ENCODE measurements at regions not wholly inside any gene's neighbourhood (a gene's known extent, or its start where the extent isn't known, plus 50 kb on each side); places are given as distances from the start of the nearest gene placed in this dataset.

DNA sequence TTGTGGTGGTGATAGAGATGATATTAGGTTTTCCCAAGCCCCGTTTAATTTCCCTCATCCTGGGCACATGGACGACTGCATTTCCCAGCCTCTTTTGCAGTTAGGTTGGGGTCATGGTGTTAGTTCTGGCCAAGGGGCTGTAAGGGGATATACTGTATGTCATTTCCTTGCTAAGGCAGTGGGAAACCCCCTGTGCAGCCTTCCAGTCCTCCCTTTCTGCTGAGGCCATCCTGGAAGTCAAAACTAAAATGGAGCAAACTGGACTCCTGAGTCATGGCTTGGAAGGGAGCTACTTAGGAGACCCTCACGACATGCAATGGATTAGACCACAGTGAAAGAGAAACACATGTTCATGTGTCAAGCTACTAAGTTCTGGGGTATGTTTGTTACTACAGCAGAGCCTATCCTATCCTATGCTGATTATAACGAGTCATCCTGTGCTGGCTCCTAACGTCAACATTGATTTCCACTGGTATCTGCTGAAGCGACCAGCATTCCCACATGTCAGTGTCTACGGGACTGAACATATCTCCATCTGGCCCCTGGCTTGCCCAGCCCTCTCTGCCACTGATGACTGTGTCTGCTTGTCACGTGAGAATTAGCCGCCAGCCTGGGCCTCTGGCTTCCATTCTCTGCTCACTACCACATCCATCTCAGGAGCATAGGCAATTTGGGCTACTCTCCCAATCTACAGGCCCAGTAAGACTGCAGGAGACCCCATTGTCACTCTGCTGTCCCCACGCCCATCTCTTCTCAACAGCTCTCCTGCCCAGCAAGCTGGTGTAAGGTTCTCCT, 85.6 kb upstream of the MEF2A start:
- H2AFZ ChIP-seq (replicated peaks) = no peak overlapping the region
- no peak for TF ChIP-seq EZH2phosphoT487 (IDR thresholded peaks at IDR 0.05)
- TF ChIP-seq EZH2 (IDR thresholded peaks at IDR 0.05) = no peak
- TF ChIP-seq, protein P1, sequence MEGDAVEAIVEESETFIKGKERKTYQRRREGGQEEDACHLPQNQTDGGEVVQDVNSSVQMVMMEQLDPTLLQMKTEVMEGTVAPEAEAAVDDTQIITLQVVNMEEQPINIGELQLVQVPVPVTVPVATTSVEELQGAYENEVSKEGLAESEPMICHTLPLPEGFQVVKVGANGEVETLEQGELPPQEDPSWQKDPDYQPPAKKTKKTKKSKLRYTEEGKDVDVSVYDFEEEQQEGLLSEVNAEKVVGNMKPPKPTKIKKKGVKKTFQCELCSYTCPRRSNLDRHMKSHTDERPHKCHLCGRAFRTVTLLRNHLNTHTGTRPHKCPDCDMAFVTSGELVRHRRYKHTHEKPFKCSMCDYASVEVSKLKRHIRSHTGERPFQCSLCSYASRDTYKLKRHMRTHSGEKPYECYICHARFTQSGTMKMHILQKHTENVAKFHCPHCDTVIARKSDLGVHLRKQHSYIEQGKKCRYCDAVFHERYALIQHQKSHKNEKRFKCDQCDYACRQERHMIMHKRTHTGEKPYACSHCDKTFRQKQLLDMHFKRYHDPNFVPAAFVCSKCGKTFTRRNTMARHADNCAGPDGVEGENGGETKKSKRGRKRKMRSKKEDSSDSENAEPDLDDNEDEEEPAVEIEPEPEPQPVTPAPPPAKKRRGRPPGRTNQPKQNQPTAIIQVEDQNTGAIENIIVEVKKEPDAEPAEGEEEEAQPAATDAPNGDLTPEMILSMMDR (IDR thresholded peaks at IDR 0.05) = no peak
- no peak overlapping the region for H3K27ac ChIP-seq
- no peaks in the 10 kb centered on the region for H3K9me3 ChIP-seq (ENCODE audit: low read depth)
- DNase-seq (ENCODE audit: low spot score) = no peak
- Mint-ChIP-seq H3K9me3 (peaks cover 5% of the 10 kb centered on the region), H3K27ac (no peak overlapping the region), H3K4me3 (no peak overlapping the region), H3K36me3 (no peaks in the 10 kb centered on the region), H3K27me3 (ENCODE audit: insufficient read depth, low read depth) (no peaks in the 10 kb centered on the region), H3K4me1 (peaks cover 9% of the 10 kb centered on the region)
- no peaks in the 10 kb centered on the region for H3F3A ChIP-seq (ENCODE audit: low read depth)
- H3K79me2 ChIP-seq (ENCODE audit: low read depth) = no peaks in the 10 kb centered on the region
- H3K4me2 ChIP-seq = no peak overlapping the region
- peaks cover 8% of the 10 kb centered on the region for H3K4me1 ChIP-seq
- H3K27me3 ChIP-seq = no peaks in the 10 kb centered on the region
- H3K36me3 ChIP-seq = no peaks in the 10 kb centered on the region
- no peak overlapping the region for H3K4me3 ChIP-seq
- H3K9ac ChIP-seq = no peak overlapping the region
- H4K20me1 ChIP-seq (ENCODE audit: low read depth) = no peaks in the 10 kb centered on the region

DNA sequence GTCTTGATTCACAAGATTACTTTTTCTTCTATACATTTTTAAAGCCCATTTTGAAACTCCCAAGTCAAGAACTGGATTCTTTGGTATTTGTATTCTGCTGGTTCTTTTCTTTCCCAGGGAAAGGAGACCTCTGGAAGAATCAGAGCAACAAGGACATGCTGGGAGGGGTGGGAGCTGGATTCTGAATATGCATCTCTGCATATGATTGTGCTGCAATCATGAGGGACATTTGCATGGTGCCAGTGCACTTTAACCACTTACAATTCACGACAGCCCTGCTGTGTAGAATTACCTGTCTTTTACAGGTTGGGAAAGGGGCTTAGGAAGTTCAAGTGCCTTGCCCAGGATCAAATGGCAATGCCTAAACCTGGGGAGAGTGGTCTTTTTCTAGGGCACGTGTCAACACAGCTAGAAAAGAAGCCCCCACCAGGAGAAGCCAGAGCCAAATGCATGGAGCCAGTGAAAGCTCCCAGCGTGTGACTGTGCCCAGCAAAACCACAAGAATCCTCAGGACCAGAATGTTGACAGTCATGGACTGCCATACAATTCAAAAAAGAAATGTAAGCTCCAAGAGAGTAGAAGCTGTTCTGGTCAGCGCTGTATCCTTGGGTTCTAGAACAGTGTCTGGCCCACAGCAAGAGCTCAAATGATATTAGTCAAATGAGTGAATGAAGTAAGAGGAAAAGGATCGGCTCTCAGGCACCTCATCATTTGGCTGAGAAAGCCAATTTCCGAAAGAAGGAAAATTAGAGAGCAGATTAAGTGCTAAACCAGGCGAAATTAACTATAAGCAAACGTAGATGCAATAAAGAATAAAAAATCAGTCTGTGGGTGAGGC, 84.5 kb upstream of the MEF2A start:
- no peaks in the 10 kb centered on the region for H3K79me2 ChIP-seq (ENCODE audit: low read depth)
- H3K4me1 ChIP-seq = peaks cover 10% of the 10 kb centered on the region
- Mint-ChIP-seq H3K27me3 (ENCODE audit: insufficient read depth, low read depth) (no peaks in the 10 kb centered on the region), H3K4me1 (peaks cover 14% of the 10 kb centered on the region), H3K4me3 (no peak overlapping the region), H3K36me3 (no peaks in the 10 kb centered on the region), H3K27ac (no peak overlapping the region), H3K9me3 (peaks cover 5% of the 10 kb centered on the region)
- no peaks in the 10 kb centered on the region for H3K9me3 ChIP-seq (ENCODE audit: low read depth)
- H3F3A ChIP-seq (ENCODE audit: low read depth) = no peaks in the 10 kb centered on the region
- DNase-seq (ENCODE audit: low spot score) = no peak
- H3K27me3 ChIP-seq = peaks cover 6% of the 10 kb centered on the region
- no peak overlapping the region for H3K9ac ChIP-seq
- H4K20me1 ChIP-seq (ENCODE audit: low read depth) = no peaks in the 10 kb centered on the region
- H3K36me3 ChIP-seq = no peaks in the 10 kb centered on the region
- TF ChIP-seq EZH2 (IDR thresholded peaks at IDR 0.05) = no peak
- no peak overlapping the region for H3K27ac ChIP-seq
- H3K4me3 ChIP-seq = no peak overlapping the region
- no peak overlapping the region for H3K4me2 ChIP-seq
- H2AFZ ChIP-seq (replicated peaks) = no peak overlapping the region

DNA sequence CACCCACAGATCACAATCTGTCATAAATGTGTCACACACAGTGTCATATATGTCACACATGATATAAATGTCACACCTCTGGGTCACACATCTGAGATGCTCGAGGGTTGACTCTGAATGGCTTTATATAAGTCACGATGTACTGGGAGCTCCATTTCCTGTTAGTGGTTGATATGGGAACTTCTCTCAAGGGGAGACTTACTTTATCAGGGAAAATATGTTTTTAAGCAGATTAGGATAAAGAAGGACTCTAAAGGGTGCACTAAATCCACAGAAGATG, 83.9 kb upstream of the MEF2A start:
- Histone ChIP-seq H3K27ac (no peak overlapping the region), H3K27me3 (peaks cover 12% of the 10 kb centered on the region), H3K9me3 (ENCODE audit: low read depth) (no peaks in the 10 kb centered on the region), H3K9ac (no peak overlapping the region), H3K4me3 (no peak overlapping the region), H2AFZ (replicated peaks) (no peak overlapping the region), H3F3A (ENCODE audit: low read depth) (no peaks in the 10 kb centered on the region), H4K20me1 (ENCODE audit: low read depth) (no peaks in the 10 kb centered on the region), H3K79me2 (ENCODE audit: low read depth) (no peaks in the 10 kb centered on the region), H3K4me2 (no peak overlapping the region), H3K36me3 (no peaks in the 10 kb centered on the region), H3K4me1 (peaks cover 12% of the 10 kb centered on the region)
- no peak overlapping the region for H3K27ac Mint-ChIP-seq
- TF ChIP-seq EZH2phosphoT487 (IDR thresholded peaks at IDR 0.05) (no peak), EZH2 (IDR thresholded peaks at IDR 0.05) (no peak)
- TF ChIP-seq, protein P1 (IDR thresholded peaks at IDR 0.05) = no peak
- H3K4me3 Mint-ChIP-seq = no peak overlapping the region
- no peaks in the 10 kb centered on the region for H3K36me3 Mint-ChIP-seq
- H3K4me1 Mint-ChIP-seq = peaks cover 13% of the 10 kb centered on the region
- H3K9me3 Mint-ChIP-seq = peaks cover 5% of the 10 kb centered on the region
- no peak for DNase-seq (ENCODE audit: low spot score)
- H3K27me3 Mint-ChIP-seq (ENCODE audit: insufficient read depth, low read depth) = no peaks in the 10 kb centered on the region

DNA sequence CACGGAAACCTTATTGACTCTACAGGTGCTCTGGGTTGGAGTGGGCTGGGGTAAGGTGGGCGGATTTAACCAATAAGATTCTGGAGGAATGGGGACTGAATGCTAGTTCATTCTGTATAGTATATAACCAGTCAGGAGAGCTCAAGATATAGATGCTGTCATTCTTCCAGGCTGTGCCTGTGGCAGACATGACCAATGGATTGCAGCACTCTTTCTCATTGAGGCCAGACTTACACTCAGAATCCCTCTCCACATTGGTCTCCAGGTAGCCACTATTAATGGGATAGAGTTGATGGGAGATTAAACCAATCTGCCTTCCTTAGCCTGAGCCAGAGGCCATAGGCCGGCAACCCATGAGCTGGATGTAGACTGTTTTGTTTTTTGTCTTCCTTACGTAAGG, 82.8 kb upstream of the MEF2A start:
- Histone ChIP-seq H3F3A (ENCODE audit: low read depth) (no peaks in the 10 kb centered on the region), H3K36me3 (no peaks in the 10 kb centered on the region), H3K27me3 (peaks cover 18% of the 10 kb centered on the region), H3K4me3 (no peak overlapping the region), H2AFZ (replicated peaks) (no peak overlapping the region), H3K4me2 (no peak overlapping the region), H3K9ac (no peak overlapping the region), H3K27ac (no peak overlapping the region), H3K9me3 (ENCODE audit: low read depth) (no peaks in the 10 kb centered on the region), H3K79me2 (ENCODE audit: low read depth) (no peaks in the 10 kb centered on the region), H4K20me1 (ENCODE audit: low read depth) (no peaks in the 10 kb centered on the region), H3K4me1 (peaks cover 14% of the 10 kb centered on the region)
- Mint-ChIP-seq H3K36me3 (no peaks in the 10 kb centered on the region), H3K9me3 (peaks cover 5% of the 10 kb centered on the region), H3K27ac (no peak overlapping the region), H3K4me1 (peaks cover 19% of the 10 kb centered on the region), H3K27me3 (ENCODE audit: insufficient read depth, low read depth) (peaks cover 2% of the 10 kb centered on the region), H3K4me3 (no peak overlapping the region)
- no peak for TF ChIP-seq EZH2 (IDR thresholded peaks at IDR 0.05)
- TF ChIP-seq, protein P1 (IDR thresholded peaks at IDR 0.05) = no peak
- no peak for TF ChIP-seq EZH2phosphoT487 (IDR thresholded peaks at IDR 0.05)
- no peak for DNase-seq (ENCODE audit: low spot score)

Data from neural progenitor cell (in vitro differentiated cells).